SU-DHL-6 (cell line): ENCODE measurements at regions not wholly inside any gene's neighbourhood (a gene's known extent, or its start where the extent isn't known, plus 50 kb on each side); places are given as distances from the start of the nearest gene placed in this dataset.

Experiments
- H2AFZ ChIP-seq: fragments of 200-600 bp; sonication (generic); 2 replicates; pipeline ENCODE4 v1.6.1; 2014; ENCODE audit warnings: low read depth, mild to moderate bottlenecking, moderate library complexity, mixed read lengths, antibody characterized with exemption, low read length; ENCODE audit not compliant: severe bottlenecking
- H3F3A ChIP-seq: fragments of 200-600 bp; shearing (Covaris generic); 2 replicates; pipeline ENCODE4 v1.6.0; 2016; ENCODE audit warnings: antibody characterized with exemption, mild to moderate bottlenecking; ENCODE audit not compliant: insufficient read depth
- H3K27ac ChIP-seq: fragments of 200-600 bp; sonication (generic); 2 replicates; pipeline ENCODE4 v1.5.1; 2016; ENCODE audit warnings: low read depth, mild to moderate bottlenecking, low read length, moderate library complexity, mixed read lengths
- H3K27me3 ChIP-seq: fragments of 200-600 bp; sonication (generic), shearing (Covaris generic); 2 replicates; pipeline ENCODE4 v1.6.0; 2014; ENCODE audit warnings: mild to moderate bottlenecking, low read length
- H3K36me3 ChIP-seq: fragments of 200-600 bp; sonication (generic); 2 replicates; pipeline ENCODE4 v1.6.1; 2014; ENCODE audit warnings: mild to moderate bottlenecking, low read length, mixed read lengths
- H3K4me2 ChIP-seq: fragments of 300-600, 200-600 bp; shearing (Covaris generic), sonication (generic); 2 replicates; pipeline ENCODE4 v1.6.0; 2014; ENCODE audit warnings: low read length, low read depth, mild to moderate bottlenecking; ENCODE audit not compliant: poor library complexity, severe bottlenecking
- H3K4me3 ChIP-seq: fragments of 200-600 bp; sonication (generic); 2 replicates; pipeline ENCODE4 v1.5.1; 2014; ENCODE audit warnings: antibody characterized with exemption, low read length, mild to moderate bottlenecking, mixed read lengths; ENCODE audit not compliant: insufficient read depth, poor library complexity, severe bottlenecking
- H3K79me2 ChIP-seq: fragments of 200-600 bp; sonication (generic); 2 replicates; pipeline ENCODE4 v1.6.1; 2014; ENCODE audit warnings: mild to moderate bottlenecking, low read length, moderate library complexity; ENCODE audit not compliant: insufficient read depth
- H3K9ac ChIP-seq: fragments of 200-600 bp; sonication (generic); 2 replicates; pipeline ENCODE4 v1.7.0; 2014; ENCODE audit warnings: mild to moderate bottlenecking, low read length
- H3K9me2 ChIP-seq: fragments of 200-600 bp; sonication (generic); replicated peaks from 2 replicates; pipeline ENCODE4 v1.6.1; 2014; ENCODE audit warnings: low read length; ENCODE audit not compliant: insufficient read depth
- H3K9me3 ChIP-seq: fragments of 200-600 bp; sonication (generic); 2 replicates; pipeline ENCODE4 v1.6.1; 2014; ENCODE audit warnings: low read length, mixed read lengths; ENCODE audit not compliant: insufficient read depth
- H4K20me1 ChIP-seq: fragments of 200-600 bp; sonication (generic); 2 replicates; pipeline ENCODE4 v1.6.1; 2014; ENCODE audit warnings: low read depth, mild to moderate bottlenecking, antibody characterized with exemption, low read length, moderate library complexity, mixed read lengths
- EZH2phosphoT487 ChIP-seq: fragments of 200-600 bp; sonication (generic), shearing (Covaris generic); conservative IDR thresholded peaks from 2 replicates; pipeline ENCODE4 v1.6.1; 2018; ENCODE audit warnings: mild to moderate bottlenecking, antibody characterized with exemption, low read length, moderate library complexity, mixed read lengths
- TF ChIP-seq, protein P1 (sequence below): fragments of 200-600 bp; sonication (generic); IDR thresholded peaks from one replicate; pipeline ENCODE4 v1.5.1; 2017; ENCODE audit warnings: antibody characterized with exemption, mild to moderate bottlenecking, low read length, moderate library complexity; ENCODE audit not compliant: insufficient read depth, poor library complexity, severe bottlenecking

DNA sequence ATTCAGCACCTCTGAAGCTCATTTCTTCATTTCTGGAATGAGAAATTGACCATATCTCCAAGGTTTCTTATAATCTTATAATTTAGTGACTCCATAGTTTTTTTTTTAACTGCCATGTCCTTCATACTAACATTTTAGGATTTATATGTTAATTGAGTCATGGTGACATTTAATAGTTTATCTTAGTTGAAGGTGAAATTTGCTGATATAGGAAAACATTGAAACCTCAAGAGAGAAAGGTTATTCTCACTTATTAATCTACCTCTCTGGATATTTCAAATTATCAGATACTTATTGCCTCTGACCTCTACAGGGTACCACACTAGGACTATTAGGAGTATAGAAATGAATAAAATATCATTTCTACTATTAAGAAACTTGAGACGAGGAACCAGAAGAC, 499.0 kb downstream of the NUP35 start:
- TF ChIP-seq EZH2phosphoT487: no peak
- TF ChIP-seq, protein P1, sequence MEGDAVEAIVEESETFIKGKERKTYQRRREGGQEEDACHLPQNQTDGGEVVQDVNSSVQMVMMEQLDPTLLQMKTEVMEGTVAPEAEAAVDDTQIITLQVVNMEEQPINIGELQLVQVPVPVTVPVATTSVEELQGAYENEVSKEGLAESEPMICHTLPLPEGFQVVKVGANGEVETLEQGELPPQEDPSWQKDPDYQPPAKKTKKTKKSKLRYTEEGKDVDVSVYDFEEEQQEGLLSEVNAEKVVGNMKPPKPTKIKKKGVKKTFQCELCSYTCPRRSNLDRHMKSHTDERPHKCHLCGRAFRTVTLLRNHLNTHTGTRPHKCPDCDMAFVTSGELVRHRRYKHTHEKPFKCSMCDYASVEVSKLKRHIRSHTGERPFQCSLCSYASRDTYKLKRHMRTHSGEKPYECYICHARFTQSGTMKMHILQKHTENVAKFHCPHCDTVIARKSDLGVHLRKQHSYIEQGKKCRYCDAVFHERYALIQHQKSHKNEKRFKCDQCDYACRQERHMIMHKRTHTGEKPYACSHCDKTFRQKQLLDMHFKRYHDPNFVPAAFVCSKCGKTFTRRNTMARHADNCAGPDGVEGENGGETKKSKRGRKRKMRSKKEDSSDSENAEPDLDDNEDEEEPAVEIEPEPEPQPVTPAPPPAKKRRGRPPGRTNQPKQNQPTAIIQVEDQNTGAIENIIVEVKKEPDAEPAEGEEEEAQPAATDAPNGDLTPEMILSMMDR: no peak
- Histone ChIP-seq H3K79me2 (no peaks in the 10 kb centered on the region), H3K36me3 (no peaks in the 10 kb centered on the region), H2AFZ (no peak overlapping the region), H3K9ac (no peak overlapping the region), H3K9me2 (no peaks in the 10 kb centered on the region), H3K27me3 (no peaks in the 10 kb centered on the region), H3K4me2 (no peak overlapping the region), H4K20me1 (no peaks in the 10 kb centered on the region), H3K4me3 (no peak overlapping the region), H3K9me3 (no peaks in the 10 kb centered on the region), H3F3A (no peaks in the 10 kb centered on the region), H3K27ac (no peak overlapping the region)

DNA sequence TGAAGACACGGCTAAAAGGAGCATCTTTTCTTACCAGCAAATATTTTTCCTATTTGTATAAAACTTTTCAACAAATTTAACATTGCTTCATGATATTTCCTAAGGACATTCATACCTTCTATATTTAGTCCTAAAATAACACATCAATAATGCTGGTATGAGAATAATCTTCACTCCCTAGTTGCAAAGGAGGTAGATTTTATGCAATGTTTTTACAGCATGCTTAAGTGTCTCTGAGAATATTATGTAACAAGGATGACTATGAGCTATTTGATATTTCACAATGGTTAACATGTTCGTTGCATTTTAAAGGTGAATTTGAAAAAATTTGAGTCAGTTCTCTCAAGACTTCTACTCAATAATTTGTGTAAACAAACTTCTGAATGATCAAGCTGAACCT, 506.7 kb downstream of the NUP35 start:
- Histone ChIP-seq H3K27ac (no peak overlapping the region), H3F3A (no peaks in the 10 kb centered on the region), H3K27me3 (no peaks in the 10 kb centered on the region), H4K20me1 (no peaks in the 10 kb centered on the region), H3K9me3 (no peaks in the 10 kb centered on the region), H3K4me2 (no peak overlapping the region), H3K79me2 (no peaks in the 10 kb centered on the region), H2AFZ (no peak overlapping the region), H3K9me2 (no peaks in the 10 kb centered on the region), H3K36me3 (no peaks in the 10 kb centered on the region), H3K9ac (no peak overlapping the region), H3K4me3 (no peak overlapping the region)
- TF ChIP-seq, protein P1: no peak
- no peak for TF ChIP-seq EZH2phosphoT487

DNA sequence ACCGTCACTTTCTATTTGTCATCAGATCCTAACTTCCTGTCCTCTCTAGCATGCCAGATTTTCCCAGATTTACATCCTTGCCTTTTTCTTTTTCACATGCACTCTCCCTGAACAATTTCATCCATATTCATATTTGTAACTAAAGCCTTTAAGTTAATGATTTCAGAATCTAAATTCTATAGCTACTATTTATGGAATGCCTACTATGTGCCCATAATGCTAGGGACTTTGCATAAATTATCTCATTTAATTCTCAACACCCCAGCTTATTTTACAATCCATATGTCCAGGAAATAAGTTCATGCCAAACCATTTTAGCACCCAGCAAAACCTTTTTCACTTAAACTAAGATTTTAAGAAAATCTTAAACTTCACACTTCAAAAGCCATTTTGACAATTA, 531.9 kb downstream of the NUP35 start:
- Histone ChIP-seq H3K4me3 (no peak overlapping the region), H3K36me3 (no peaks in the 10 kb centered on the region), H3K9ac (no peak overlapping the region), H3F3A (no peaks in the 10 kb centered on the region), H2AFZ (no peak overlapping the region), H3K27ac (no peak overlapping the region), H3K9me3 (peaks cover 5% of the 10 kb centered on the region; the same call in 1 of the 2 replicates), H3K9me2 (no peaks in the 10 kb centered on the region), H3K79me2 (no peaks in the 10 kb centered on the region), H3K4me2 (no peak overlapping the region), H4K20me1 (no peaks in the 10 kb centered on the region), H3K27me3 (no peaks in the 10 kb centered on the region)
- no peak for TF ChIP-seq EZH2phosphoT487
- TF ChIP-seq, protein P1: no peak

DNA sequence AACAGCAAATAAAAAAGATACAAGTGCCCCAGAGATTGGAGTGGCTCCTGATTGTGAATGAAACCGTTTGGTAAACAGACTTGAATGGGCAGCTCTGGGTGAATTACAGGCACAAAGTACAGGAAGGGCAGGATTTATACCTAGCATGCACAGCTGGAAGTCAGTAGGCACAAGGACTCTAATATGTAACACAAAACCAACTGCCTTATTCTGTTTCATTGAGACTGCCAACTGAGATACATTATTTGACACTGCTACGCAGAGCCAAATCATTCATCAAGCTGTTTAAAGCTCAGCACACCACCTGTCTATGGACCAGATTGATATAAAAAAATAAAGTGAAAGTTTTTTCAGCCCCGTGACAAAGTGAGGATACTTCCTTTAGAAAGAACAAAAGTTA, 541.2 kb downstream of the NUP35 start:
- Histone ChIP-seq H3K27ac (no peak overlapping the region), H3K9me2 (no peaks in the 10 kb centered on the region), H4K20me1 (no peaks in the 10 kb centered on the region), H3K4me3 (no peak overlapping the region), H3K9ac (no peak overlapping the region), H3K9me3 (no peaks in the 10 kb centered on the region), H3K4me2 (no peak overlapping the region), H3K79me2 (no peaks in the 10 kb centered on the region), H3K36me3 (no peaks in the 10 kb centered on the region), H3K27me3 (no peaks in the 10 kb centered on the region), H2AFZ (no peak overlapping the region), H3F3A (no peaks in the 10 kb centered on the region)
- TF ChIP-seq, protein P1: no peak
- no peak for TF ChIP-seq EZH2phosphoT487
